ENCODE measurements at regions not wholly inside any gene's neighbourhood (a gene's known extent, or its start where the extent isn't known, plus 50 kb on each side); places are given as distances from the start of the nearest gene placed in this dataset.

DNA sequence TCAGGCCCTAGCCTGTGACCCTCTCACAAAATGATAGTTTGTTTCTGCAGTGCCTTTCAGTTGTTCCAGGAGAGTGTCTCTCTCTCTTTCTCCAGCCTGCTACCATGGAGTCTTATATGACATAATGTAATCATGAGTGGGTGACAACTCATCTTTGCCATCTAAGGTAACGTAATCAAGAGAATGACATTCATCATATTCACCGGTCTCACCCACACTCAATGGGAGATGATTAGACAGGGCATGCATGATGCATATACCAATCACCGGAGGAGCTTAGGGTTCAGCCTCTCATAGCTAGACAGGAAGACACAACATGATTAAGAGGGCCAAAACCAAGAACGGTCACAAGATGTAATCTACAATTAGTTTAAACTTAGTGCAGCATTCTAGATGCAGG, 97.1 kb upstream of the FAM9B start:
- DNase-seq (ENCODE audit: low read depth, low spot score) (no peak), FAIRE-seq (no peak)
- dilution Hi-C loops (cut with MboI; ENCODE audit: extremely low pct_ligation_motif_present, low sequenced_read_pairs): no loop called here

DNA sequence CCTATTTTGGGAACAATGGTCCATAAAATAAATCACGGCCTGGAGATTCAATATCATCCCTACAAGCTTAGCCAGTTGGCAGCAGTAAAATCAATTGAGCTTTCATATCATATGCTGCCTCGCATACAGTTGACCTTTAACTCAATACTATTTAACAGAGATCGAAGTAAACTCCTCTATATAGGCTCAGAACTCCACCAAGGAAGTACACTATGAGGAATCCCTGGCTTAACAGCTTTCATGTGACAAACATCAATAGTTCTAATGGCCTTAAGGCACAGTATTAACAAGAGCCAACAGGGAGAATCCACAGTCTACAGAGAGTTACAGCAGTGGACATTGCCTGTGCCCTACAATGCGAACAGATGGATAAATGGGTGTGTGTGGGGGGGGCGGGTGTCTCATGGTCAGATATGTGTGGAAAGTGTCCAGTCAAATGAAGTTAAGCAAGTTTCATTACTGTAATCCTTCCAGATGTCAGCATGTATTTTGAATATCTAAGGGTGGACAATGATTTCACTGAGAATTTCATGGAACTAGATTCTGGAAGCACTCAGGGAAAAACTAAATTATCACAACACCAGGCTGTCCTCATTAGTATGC, 98.2 kb upstream of the FAM9B start:
- H3K27ac ChIP-seq (ENCODE audit: control insufficient read depth, insufficient read depth, low read length): no peak overlapping the region
- no peak overlapping the region for H3K9ac ChIP-seq (ENCODE audit: control insufficient read depth, extremely low read depth, insufficient read depth, low read length)
- no peaks in the 10 kb centered on the region for H3K36me3 ChIP-seq (ENCODE audit: control insufficient read depth in 2 of 2, extremely low read depth in 1 of 2, insufficient read depth in 2 of 2, low read length in 2 of 2)
- H3K4me1 ChIP-seq (ENCODE audit: control insufficient read depth, extremely low read depth, insufficient read depth, low read length): no peaks in the 10 kb centered on the region
- H2AFZ ChIP-seq (ENCODE audit: control insufficient read depth, low read length): no peak overlapping the region
- H3K79me2 ChIP-seq (ENCODE audit: control insufficient read depth, insufficient read depth, low read length): no peaks in the 10 kb centered on the region
- H3K27me3 ChIP-seq (ENCODE audit: control insufficient read depth, extremely low read depth, insufficient read depth, low read length): no peaks in the 10 kb centered on the region
- no peak for TF ChIP-seq EZH2 (IDR thresholded peaks at IDR 0.05; ENCODE audit: low read length)
- TF ChIP-seq, protein P1, sequence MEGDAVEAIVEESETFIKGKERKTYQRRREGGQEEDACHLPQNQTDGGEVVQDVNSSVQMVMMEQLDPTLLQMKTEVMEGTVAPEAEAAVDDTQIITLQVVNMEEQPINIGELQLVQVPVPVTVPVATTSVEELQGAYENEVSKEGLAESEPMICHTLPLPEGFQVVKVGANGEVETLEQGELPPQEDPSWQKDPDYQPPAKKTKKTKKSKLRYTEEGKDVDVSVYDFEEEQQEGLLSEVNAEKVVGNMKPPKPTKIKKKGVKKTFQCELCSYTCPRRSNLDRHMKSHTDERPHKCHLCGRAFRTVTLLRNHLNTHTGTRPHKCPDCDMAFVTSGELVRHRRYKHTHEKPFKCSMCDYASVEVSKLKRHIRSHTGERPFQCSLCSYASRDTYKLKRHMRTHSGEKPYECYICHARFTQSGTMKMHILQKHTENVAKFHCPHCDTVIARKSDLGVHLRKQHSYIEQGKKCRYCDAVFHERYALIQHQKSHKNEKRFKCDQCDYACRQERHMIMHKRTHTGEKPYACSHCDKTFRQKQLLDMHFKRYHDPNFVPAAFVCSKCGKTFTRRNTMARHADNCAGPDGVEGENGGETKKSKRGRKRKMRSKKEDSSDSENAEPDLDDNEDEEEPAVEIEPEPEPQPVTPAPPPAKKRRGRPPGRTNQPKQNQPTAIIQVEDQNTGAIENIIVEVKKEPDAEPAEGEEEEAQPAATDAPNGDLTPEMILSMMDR (optimal IDR thresholded peaks at IDR 0.05 in 1 of 3, IDR thresholded peaks at IDR 0.05 in 1 of 3, conservative IDR thresholded peaks at IDR 0.05 in 1 of 3; ENCODE audit: extremely low read depth in 1 of 3, insufficient read depth in 2 of 3, low read length in 3 of 3): no peak
- no peak for FAIRE-seq
- H4K20me1 ChIP-seq (ENCODE audit: control insufficient read depth, extremely low read depth, insufficient read depth, low read length): no peaks in the 10 kb centered on the region
- no peak for DNase-seq (ENCODE audit: low read depth, low spot score)
- dilution Hi-C loops (cut with MboI; ENCODE audit: extremely low pct_ligation_motif_present, low sequenced_read_pairs): no loop called here
- H3K4me3 ChIP-seq (ENCODE audit: control insufficient read depth in 2 of 3, extremely low read depth in 1 of 3, insufficient read depth in 2 of 3, low read depth in 1 of 3, low read length in 3 of 3): no peak overlapping the region
- H3K9me3 ChIP-seq (ENCODE audit: control insufficient read depth, low read depth, low read length): no peaks in the 10 kb centered on the region
- no peaks in the 10 kb centered on the region for H3K9me1 ChIP-seq (ENCODE audit: control insufficient read depth, extremely low read depth, insufficient read depth, low read length)
- no peak overlapping the region for H3K4me2 ChIP-seq (ENCODE audit: control insufficient read depth, extremely low read depth, insufficient read depth, low read depth, low read length)

More for the DNA sequence above, 97.1 kb upstream of the FAM9B start:
- Histone ChIP-seq H3K4me2 (ENCODE audit: control insufficient read depth, extremely low read depth, insufficient read depth, low read depth, low read length) (no peak overlapping the region), H3K79me2 (ENCODE audit: control insufficient read depth, insufficient read depth, low read length) (no peaks in the 10 kb centered on the region), H4K20me1 (ENCODE audit: control insufficient read depth, extremely low read depth, insufficient read depth, low read length) (no peaks in the 10 kb centered on the region), H3K9me1 (ENCODE audit: control insufficient read depth, extremely low read depth, insufficient read depth, low read length) (no peaks in the 10 kb centered on the region), H3K9me3 (ENCODE audit: control insufficient read depth, low read depth, low read length) (no peaks in the 10 kb centered on the region), H3K4me1 (ENCODE audit: control insufficient read depth, extremely low read depth, insufficient read depth, low read length) (no peaks in the 10 kb centered on the region), H3K4me3 (ENCODE audit: control insufficient read depth in 2 of 3, extremely low read depth in 1 of 3, insufficient read depth in 2 of 3, low read depth in 1 of 3, low read length in 3 of 3) (no peak overlapping the region), H3K36me3 (ENCODE audit: control insufficient read depth in 2 of 2, extremely low read depth in 1 of 2, insufficient read depth in 2 of 2, low read length in 2 of 2) (no peaks in the 10 kb centered on the region), H3K27me3 (ENCODE audit: control insufficient read depth, extremely low read depth, insufficient read depth, low read length) (no peaks in the 10 kb centered on the region), H3K9ac (ENCODE audit: control insufficient read depth, extremely low read depth, insufficient read depth, low read length) (no peak overlapping the region), H3K27ac (ENCODE audit: control insufficient read depth, insufficient read depth, low read length) (no peak overlapping the region), H2AFZ (ENCODE audit: control insufficient read depth, low read length) (no peak overlapping the region)
- TF ChIP-seq EZH2 (IDR thresholded peaks at IDR 0.05; ENCODE audit: low read length): no peak
- TF ChIP-seq, protein P1 (optimal IDR thresholded peaks at IDR 0.05 in 1 of 3, IDR thresholded peaks at IDR 0.05 in 1 of 3, conservative IDR thresholded peaks at IDR 0.05 in 1 of 3; ENCODE audit: extremely low read depth in 1 of 3, insufficient read depth in 2 of 3, low read length in 3 of 3): no peak

Measured in keratinocyte (primary cell).